HEK293T (cell line): ENCODE measurements at regions not wholly inside any gene's neighbourhood (a gene's known extent, or its start where the extent isn't known, plus 50 kb on each side); places are given as distances from the start of the nearest gene placed in this dataset.

Source experiments
- CTCF ChIA-PET: fragments of 350-600 bp; formaldehyde crosslinking; extraction: SDS; loops from one replicate; lab custom pipeline; 2021; ENCODE audit warnings: antibody characterized with exemption, inconsistent platforms; lab: Yijun Ruan, JAX
- POLR2A ChIA-PET: fragments of 350-600 bp; formaldehyde crosslinking; extraction: SDS; loops from one replicate; lab custom pipeline; 2020; ENCODE audit warnings: antibody characterized with exemption, inconsistent platforms; lab: Yijun Ruan, JAX
- DNase-seq: peaks from one replicate; pipeline ENCODE4 v3.0.0; 2012; ENCODE audit warnings: mixed read lengths; ENCODE audit errors: extremely low spot score
- ARNT ChIP-seq: fragments of 450-650 bp; IDR thresholded peaks from 2 replicates; pipeline ENCODE4 v1.6.1; 2017; ENCODE audit warnings: mild to moderate bottlenecking
- BHLHE40 ChIP-seq: fragments of 450-650 bp; IDR thresholded peaks from 2 replicates; pipeline ENCODE4 v1.6.1; 2016; ENCODE audit warnings: mild to moderate bottlenecking, moderate library complexity, borderline replicate concordance
- CTBP1 ChIP-seq: fragments of 450-650 bp; IDR thresholded peaks from 2 replicates; pipeline ENCODE4 v1.6.1; 2016; ENCODE audit warnings: borderline replicate concordance
- ELF4 ChIP-seq: fragments of 450-650 bp; IDR thresholded peaks from 2 replicates; pipeline ENCODE4 v1.6.1; 2017; ENCODE audit warnings: antibody characterized with exemption
- FOXA1 ChIP-seq: fragments of 450-650 bp; IDR thresholded peaks from 2 replicates; pipeline ENCODE4 v1.6.1; 2016; ENCODE audit warnings: mild to moderate bottlenecking
- FOXK2 ChIP-seq: fragments of 450-650 bp; IDR thresholded peaks from 2 replicates; pipeline ENCODE4 v1.6.1; 2016; ENCODE audit warnings: mild to moderate bottlenecking
- FOXM1 ChIP-seq: fragments of 450-650 bp; IDR thresholded peaks from 2 replicates; pipeline ENCODE4 v1.6.1; 2017; ENCODE audit warnings: mild to moderate bottlenecking, borderline replicate concordance
- HDGF ChIP-seq: fragments of 450-650 bp; IDR thresholded peaks from 2 replicates; pipeline ENCODE4 v1.6.1; 2017; ENCODE audit warnings: antibody characterized with exemption, borderline replicate concordance
- L3MBTL2 ChIP-seq: fragments of 450-650 bp; conservative IDR thresholded peaks from 2 replicates; pipeline ENCODE4 v1.6.1; 2016; ENCODE audit warnings: mild to moderate bottlenecking
- LEF1 ChIP-seq: fragments of 450-650 bp; IDR thresholded peaks from 2 replicates; pipeline ENCODE4 v1.6.1; 2017; ENCODE audit warnings: mild to moderate bottlenecking, borderline replicate concordance
- NFRKB ChIP-seq: fragments of 450-650 bp; IDR thresholded peaks from 2 replicates; pipeline ENCODE4 v1.6.1; 2016; ENCODE audit warnings: mild to moderate bottlenecking, moderate library complexity
- SP1 ChIP-seq: fragments of 450-650 bp; IDR thresholded peaks from 2 replicates; pipeline ENCODE4 v1.6.1; 2017
- SUZ12 ChIP-seq: fragments of 450-650 bp; IDR thresholded peaks from 2 replicates; pipeline ENCODE4 v1.6.1; 2016; ENCODE audit warnings: mild to moderate bottlenecking
- TARDBP ChIP-seq: fragments of 450-650 bp; IDR thresholded peaks from 2 replicates; pipeline ENCODE4 v1.6.1; 2016
- ZNF384 ChIP-seq: fragments of 450-650 bp; IDR thresholded peaks from 2 replicates; pipeline ENCODE4 v1.6.1; 2016
- TF ChIP-seq, protein P1 (sequence below): fragments of 450-650 bp; IDR thresholded peaks from 2 replicates; pipeline ENCODE4 v1.6.1; 2016

DNA sequence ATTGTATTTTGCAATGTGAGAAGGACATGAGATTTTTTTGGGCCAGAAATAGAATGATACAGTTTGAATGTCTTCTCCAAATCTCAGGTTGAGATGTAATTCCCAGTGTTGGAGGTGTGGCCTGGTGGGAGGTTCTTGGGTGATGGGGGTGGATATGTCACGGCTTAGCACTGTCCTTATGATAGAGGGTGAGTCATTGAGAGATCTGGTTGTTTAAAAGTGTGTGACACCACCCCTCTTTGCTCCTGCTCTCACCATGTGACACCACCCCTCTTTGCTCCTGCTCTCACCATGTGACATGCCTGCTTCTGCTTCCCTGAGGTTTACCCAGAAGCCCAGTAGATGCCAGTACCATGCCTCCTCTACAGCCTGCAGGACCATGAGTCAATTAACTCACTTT is 1226.9 kb downstream of the PCDH7 start:
- CTCF ChIA-PET = no interaction called here
- TF ChIP-seq ZNF384 = no peak
- TF ChIP-seq SUZ12 = no peak
- no peak for TF ChIP-seq ARNT
- TF ChIP-seq, protein P1, sequence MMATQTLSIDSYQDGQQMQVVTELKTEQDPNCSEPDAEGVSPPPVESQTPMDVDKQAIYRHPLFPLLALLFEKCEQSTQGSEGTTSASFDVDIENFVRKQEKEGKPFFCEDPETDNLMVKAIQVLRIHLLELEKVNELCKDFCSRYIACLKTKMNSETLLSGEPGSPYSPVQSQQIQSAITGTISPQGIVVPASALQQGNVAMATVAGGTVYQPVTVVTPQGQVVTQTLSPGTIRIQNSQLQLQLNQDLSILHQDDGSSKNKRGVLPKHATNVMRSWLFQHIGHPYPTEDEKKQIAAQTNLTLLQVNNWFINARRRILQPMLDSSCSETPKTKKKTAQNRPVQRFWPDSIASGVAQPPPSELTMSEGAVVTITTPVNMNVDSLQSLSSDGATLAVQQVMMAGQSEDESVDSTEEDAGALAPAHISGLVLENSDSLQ = no peak
- no peak for TF ChIP-seq BHLHE40
- no peak for TF ChIP-seq CTBP1
- no peak for DNase-seq
- POLR2A ChIA-PET = no interaction called here

DNA sequence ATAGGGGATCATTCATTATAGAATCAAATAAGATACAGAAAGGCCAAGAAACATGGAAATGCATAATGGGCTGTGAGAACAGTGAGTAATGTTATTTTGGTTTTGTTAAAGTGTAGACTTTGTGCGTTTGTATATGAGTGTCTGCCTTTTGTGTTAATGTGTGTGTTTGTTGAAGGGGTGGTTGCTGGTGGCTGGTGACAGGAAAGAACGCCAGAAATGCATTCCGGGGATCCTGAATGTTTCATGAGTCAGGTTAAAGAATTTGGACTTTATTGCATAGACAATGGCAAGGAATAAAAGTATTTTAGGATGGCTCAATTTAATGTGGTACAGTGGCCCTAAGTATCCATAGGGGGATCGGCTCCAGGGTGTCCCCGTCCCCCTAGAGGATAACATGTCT is 1228.9 kb downstream of the PCDH7 start:
- no peak for DNase-seq
- ChIA-PET POLR2A (no interaction called here), CTCF (no interaction called here)
- TF ChIP-seq TARDBP (no peak), SP1 (no peak), HDGF (no peak), L3MBTL2 (no peak), CTBP1 (no peak), SUZ12 (no peak), ELF4 (no peak), FOXM1 (no peak), ARNT (no peak), LEF1 (no peak), FOXA1 (no peak), ZNF384 (no peak), NFRKB (no peak), BHLHE40 (no peak), FOXK2 (no peak)
- TF ChIP-seq, protein P1 = no peak

DNA sequence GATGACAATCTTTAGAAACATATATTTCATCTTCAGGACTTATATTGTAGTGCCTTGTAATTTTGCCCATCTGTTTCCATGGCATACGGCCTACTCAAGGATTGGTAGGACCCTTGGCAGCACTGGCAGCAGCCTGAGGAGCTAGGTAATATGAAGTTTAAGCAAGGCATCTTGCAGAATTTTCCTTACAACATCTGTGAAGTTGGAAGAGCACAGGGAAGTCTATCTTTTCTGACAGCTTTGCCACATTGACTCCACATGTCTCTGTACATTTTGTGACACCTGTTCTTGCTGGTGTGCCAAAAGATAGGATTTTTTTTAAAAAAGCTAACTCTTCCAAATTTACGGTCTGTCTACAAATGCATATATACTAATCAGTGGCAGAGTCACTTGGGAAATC is 1235.2 kb downstream of the PCDH7 start:
- CTCF ChIA-PET = no interaction called here
- no peak for DNase-seq
- TF ChIP-seq ZNF384 (no peak), L3MBTL2 (no peak), BHLHE40 (no peak), FOXA1 (no peak), TARDBP (no peak), ARNT (no peak)
- TF ChIP-seq, protein P1 = no peak
- POLR2A ChIA-PET = no interaction called here

DNA sequence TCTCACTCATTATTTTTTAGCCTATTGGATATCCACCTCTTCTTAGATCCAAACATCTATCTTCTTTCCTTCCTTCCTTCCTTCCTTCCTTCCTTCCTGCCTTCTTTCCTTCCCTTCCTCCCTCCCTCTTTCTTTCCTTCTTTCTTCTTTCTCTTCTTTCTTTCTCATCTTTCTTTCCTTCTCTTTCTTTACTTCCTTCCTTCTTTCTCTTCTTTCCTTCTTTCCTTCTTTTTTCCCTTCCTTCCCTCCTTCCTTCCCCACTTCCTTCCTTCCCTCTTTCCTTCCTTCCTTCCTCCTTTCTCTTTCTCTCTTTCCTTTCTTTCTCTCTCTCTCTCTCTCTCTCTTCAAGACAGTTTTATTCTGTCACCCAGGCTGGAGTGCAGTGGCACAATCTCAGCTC is 1239.8 kb downstream of the PCDH7 start:
- TF ChIP-seq L3MBTL2 = no peak
- no peak for TF ChIP-seq FOXA1
- TF ChIP-seq CTBP1 = no peak
- no peak for TF ChIP-seq ARNT
- TF ChIP-seq LEF1 = no peak
- TF ChIP-seq BHLHE40 = no peak
- no peak for TF ChIP-seq ELF4
- TF ChIP-seq ZNF384 = no peak
- TF ChIP-seq NFRKB = no peak
- no peak for TF ChIP-seq FOXK2
- TF ChIP-seq SUZ12 = no peak
- TF ChIP-seq FOXM1 = no peak
- TF ChIP-seq SP1 = no peak
- TF ChIP-seq, protein P1 = no peak
- TF ChIP-seq TARDBP = no peak
- ChIA-PET CTCF (no interaction called here), POLR2A (no interaction called here)
- no peak for DNase-seq

DNA sequence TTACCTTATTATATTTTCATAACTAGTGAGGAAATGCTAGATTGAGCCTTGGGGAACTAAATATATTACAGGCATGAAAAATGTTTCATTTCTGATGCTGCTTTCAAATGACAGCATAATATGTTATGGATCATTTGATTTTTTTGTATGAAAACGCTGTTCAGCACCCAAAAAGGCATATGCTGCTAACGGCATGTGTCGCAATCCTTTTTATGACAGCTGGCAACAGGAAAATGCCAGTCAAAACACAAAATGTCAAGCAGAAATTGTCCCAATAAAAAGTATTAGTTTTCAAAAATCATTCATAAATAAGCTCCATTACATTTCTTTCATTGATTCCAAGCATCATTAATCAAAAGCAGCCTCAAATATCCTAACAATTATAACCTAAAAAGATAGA is 1244.5 kb downstream of the PCDH7 start:
- no peak for TF ChIP-seq ELF4
- no peak for TF ChIP-seq L3MBTL2
- no peak for TF ChIP-seq FOXA1
- no peak for TF ChIP-seq ZNF384
- TF ChIP-seq SP1 = no peak
- no peak for TF ChIP-seq FOXK2
- TF ChIP-seq FOXM1 = no peak
- no peak for DNase-seq
- POLR2A ChIA-PET = no interaction called here
- CTCF ChIA-PET = no interaction called here

DNA sequence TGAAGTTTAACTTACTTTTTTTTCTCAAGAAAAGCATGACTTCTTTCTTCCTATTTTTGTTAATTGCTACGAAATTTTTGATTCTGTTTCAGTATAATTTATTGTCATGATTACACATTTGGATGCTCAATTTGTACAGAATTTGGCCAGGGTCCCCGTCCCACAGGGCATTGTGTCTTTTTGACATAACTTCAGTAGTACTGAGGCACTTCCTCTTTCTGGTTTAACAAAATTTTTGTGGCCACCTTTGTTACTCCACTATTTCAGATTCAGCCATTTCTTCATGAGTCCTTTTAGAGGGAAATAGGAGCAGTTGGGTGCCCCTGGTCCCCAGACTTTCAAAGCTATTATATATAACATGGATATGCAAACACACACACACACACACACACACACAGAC is 1248.7 kb downstream of the PCDH7 start:
- TF ChIP-seq FOXA1 (no peak), ARNT (no peak), ZNF384 (no peak)
- DNase-seq = no peak
- ChIA-PET CTCF (no interaction called here), POLR2A (no interaction called here)

DNA sequence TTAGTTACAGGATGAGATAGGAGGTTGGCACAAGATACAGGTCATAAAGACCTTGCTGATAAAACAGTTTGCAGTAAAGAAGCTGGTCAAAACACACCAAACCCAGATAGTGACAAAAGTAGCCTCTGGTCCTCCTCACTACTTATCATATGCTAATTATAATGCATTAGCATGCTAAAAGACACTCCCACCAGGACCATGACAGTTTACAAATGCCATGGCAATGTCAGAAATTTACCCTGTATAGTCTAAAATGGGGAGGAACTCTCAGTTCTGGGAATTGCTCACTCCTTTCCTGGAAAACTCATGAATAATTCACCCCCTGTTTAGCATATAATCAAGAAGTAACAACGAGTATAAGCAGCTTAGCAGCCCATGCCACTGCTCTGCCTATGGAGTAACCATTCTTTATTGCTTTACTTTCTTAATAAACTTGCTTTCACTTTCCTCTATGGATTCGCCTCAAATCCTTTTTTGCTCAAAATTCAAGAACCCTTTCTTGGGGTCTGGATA is 1254.4 kb downstream of the PCDH7 start:
- no peak for TF ChIP-seq L3MBTL2
- no peak for TF ChIP-seq ARNT
- no peak for TF ChIP-seq SP1
- no peak for TF ChIP-seq BHLHE40
- TF ChIP-seq, protein P1 = no peak
- no peak for TF ChIP-seq TARDBP
- no peak for TF ChIP-seq HDGF
- POLR2A ChIA-PET = no interaction called here
- no peak for DNase-seq
- CTCF ChIA-PET = no interaction called here
